Thyroid gland (tissue), 4 donors: ENCODE measurements at regions not wholly inside any gene's neighbourhood (a gene's known extent, or its start where the extent isn't known, plus 50 kb on each side); places are given as distances from the start of the nearest gene placed in this dataset.

Source experiments
- CTCF ChIP-seq, 6 experiments: fragments of 200-600 bp in 3 of 6; fragments of 450-650 bp in 3 of 6; sonication (generic) in 3 of 6; IDR thresholded peaks; one replicate each; pipeline ENCODE4 v1.5.1; 2016 to 2019; ENCODE audit warnings: antibody characterized with exemption in 6 of 6, mild to moderate bottlenecking in 2 of 6, inconsistent platforms in 1 of 6, moderate library complexity in 1 of 6
- POLR2A ChIP-seq, 2 donors: fragments of 450-650 bp; IDR thresholded peaks; one replicate each; pipeline ENCODE4 v1.6.1; 2017; ENCODE audit warnings: antibody characterized with exemption in 2 of 2, mild to moderate bottlenecking in 2 of 2, moderate library complexity in 1 of 2

- TF ChIP-seq CTCF (IDR thresholded peaks at IDR 0.05) (no peak), POLR2A (IDR thresholded peaks at IDR 0.05) (no peak)
These were observed 195.3 kb downstream of the OLFM1 start for GRCh38 chr9:135282808-135283207.
